AG09319 (cell line): ENCODE measurements at regions not wholly inside any gene's neighbourhood (a gene's known extent, or its start where the extent isn't known, plus 50 kb on each side); places are given as distances from the start of the nearest gene placed in this dataset.
"Not testable (repeated sequence)": the region's sequence is repeated elsewhere in the genome, so short reads cannot be mapped to it uniquely, and the experiment has no call there.

Source experiments
- DNase-seq: peaks from one replicate; pipeline ENCODE4 v3.0.0-alpha.2; 2010; ENCODE audit warnings: low read depth; ENCODE audit errors: extremely low read depth
- TF ChIP-seq, protein P1 (sequence below): IDR thresholded peaks from 2 replicates; pipeline ENCODE4 v1.5.1; 2011; ENCODE audit warnings: low read depth, mild to moderate bottlenecking, inconsistent platforms, low read length, moderate library complexity

DNA sequence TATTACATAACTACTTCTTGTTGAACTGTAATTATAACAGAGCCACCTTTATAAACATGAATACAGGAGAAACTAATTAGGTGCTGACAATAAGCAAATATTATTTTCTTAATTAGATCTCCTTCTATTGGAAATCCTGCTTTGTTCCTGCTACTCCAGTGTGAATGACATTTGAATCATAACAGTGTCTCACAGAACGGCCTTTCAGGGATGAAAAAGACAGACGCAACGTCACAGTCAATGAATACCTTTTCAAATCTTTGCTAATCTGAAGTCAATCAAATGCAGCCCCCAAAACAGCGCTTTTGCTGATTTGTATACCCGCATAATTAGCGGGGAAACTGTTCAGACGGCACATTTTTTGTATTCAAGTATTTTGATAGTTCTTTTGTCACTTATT lies 240.4 kb upstream of the CDH8 start:
- no peak for DNase-seq

DNA sequence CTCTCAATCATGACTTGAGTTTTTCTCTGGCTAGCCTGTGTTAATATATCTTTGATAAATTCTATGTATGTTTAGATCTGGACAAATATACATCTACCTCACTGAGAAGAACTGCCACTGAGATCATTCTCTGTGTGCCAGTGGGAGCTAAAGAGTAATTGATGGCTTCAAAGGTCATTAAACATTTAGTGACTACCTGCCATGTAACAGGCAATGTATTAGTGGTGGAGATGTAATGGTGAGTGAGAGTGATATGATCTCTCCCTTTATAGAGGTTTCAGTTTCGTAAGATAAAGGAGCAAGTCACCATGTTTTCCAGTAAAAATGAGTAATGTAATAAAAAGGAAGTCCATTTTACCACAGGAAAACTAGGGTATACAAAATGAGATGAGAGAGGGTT lies 235.8 kb upstream of the CDH8 start:
- TF ChIP-seq, protein P1, sequence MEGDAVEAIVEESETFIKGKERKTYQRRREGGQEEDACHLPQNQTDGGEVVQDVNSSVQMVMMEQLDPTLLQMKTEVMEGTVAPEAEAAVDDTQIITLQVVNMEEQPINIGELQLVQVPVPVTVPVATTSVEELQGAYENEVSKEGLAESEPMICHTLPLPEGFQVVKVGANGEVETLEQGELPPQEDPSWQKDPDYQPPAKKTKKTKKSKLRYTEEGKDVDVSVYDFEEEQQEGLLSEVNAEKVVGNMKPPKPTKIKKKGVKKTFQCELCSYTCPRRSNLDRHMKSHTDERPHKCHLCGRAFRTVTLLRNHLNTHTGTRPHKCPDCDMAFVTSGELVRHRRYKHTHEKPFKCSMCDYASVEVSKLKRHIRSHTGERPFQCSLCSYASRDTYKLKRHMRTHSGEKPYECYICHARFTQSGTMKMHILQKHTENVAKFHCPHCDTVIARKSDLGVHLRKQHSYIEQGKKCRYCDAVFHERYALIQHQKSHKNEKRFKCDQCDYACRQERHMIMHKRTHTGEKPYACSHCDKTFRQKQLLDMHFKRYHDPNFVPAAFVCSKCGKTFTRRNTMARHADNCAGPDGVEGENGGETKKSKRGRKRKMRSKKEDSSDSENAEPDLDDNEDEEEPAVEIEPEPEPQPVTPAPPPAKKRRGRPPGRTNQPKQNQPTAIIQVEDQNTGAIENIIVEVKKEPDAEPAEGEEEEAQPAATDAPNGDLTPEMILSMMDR, result no peak

More for the DNA sequence above, 240.4 kb upstream of the CDH8 start:
- TF ChIP-seq, protein P1, result no peak

DNA sequence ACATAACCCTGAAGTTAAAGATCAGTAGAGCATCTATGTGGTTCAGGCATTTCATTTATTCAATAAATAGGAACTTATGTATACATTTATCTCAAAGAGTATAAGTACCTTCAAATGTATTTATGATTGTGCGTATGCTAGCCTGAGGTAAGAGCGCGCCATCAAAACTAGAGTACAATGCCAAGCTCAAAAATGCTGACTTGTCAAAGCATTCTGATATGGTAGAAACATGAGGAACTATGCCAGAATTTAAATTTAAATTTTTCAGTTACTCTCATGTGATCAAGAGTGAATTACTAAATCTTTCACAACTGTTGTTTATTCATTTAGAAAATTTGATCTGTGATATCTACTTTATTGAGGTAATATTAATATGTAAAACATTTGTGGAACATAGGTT lies 225.5 kb upstream of the CDH8 start:
- TF ChIP-seq, protein P1, result no peak
- DNase-seq, result no peak

More for the DNA sequence above, 235.8 kb upstream of the CDH8 start:
- DNase-seq, result no peak

DNA sequence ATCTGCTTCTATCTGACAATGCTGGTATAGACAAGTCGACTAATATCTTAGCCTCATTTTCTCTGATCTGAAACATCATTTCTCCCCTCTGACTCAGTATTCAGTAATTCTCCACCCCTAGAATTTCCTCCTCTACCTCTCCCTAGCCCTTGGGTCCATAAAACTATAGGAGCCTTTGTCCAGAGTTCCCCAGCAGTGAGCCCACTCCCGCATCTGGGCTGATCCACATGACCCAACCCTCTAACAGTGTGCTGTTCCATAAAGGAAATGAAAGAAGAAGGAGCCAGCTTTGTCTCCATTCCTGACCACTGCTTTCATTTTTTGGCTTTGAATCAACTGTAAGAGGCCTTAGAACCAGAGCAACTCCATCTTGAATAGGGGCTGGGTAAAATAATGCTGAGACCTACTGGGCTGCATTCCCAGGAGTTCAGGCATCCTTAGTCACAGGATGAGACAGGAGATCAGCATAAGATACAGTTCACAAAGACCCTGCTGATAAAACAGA lies 222.7 kb upstream of the CDH8 start:
- DNase-seq, result not testable (repeated sequence)

DNA sequence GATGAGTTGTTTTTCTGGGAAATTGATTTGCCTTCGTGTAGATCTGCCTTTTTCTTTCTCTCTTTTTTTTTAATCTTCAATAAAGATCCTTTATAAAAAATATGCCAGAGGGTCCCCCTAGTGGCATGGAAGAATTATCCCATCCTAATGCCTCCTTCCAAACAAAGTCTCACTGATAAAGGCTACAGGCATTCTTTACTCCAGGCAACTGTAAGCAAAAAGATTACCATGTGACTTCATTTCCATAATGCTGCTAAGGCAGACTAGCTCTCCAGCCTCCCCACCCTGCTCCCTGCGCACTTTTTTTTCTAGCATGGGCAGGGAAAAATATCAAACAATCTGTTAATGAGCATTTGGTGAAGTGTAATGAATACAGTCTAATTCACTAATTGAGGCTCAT lies 220.2 kb upstream of the CDH8 start:
- DNase-seq, result no peak
- TF ChIP-seq, protein P1, result no peak

DNA sequence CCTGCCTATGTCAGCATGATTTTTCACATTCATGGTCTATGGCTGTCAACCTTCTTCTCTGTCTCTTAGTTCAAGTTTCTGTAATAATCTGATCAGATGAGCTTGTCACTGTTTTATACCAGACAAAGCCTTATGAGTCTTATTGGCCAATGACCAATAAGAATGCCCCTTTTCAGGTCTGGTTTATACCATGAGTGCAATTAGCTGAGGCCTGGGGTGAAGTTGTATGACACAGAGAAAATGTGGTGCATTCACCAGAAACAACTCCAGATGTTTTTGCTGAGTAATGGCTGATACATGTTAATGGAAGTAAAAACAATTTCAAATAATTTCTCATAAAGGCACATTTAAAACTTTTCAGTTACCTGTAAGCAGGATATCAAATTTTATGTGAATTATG lies 218.6 kb upstream of the CDH8 start:
- DNase-seq, result no peak
- TF ChIP-seq, protein P1, result no peak

DNA sequence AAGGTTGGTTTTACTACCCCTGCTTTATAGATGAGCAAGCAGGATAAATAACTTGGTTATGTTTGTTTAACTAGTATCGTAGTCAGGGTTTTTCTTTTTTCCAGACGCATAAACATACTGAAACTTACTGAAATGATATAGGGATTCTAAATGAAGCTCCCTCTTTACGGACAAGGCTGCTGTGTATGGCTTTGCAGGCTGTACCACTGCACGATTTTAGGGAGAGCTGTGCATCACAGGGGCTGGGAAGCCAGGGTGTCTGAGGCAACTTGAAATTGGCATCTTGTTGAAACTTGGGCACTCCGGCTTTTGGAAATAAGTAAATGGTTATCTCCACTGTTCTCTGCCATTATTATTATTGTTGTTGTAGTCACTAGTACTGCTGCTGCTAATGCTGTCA lies 218.1 kb upstream of the CDH8 start:
- TF ChIP-seq, protein P1, result no peak
- no peak for DNase-seq

DNA sequence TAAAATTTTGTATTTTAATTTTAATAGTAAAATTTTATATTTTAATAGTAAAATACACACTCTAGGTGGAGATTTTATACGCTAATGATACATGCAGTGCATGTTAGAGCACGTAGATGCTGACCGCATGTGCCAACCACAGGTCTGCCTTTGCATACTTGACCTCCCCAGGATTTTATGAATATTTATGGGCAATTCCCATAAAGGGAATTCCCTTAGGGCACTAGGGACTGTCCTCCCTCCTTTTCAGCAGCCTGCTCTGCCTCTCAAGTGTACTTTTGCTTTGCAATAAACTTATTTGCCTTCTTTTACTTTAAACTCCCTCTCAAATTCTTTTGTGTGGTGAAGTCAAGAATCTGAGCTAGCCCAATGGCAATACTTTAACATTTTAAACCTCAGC lies 217.7 kb upstream of the CDH8 start:
- DNase-seq, result no peak
- TF ChIP-seq, protein P1, result no peak
